HFF-Myc (cell line): ENCODE measurements at regions not wholly inside any gene's neighbourhood (a gene's known extent, or its start where the extent isn't known, plus 50 kb on each side); places are given as distances from the start of the nearest gene placed in this dataset.
"Not testable (repeated sequence)": the region's sequence is repeated elsewhere in the genome, so short reads cannot be mapped to it uniquely, and the experiment has no call there.

Source experiments
- DNase-seq: peaks from one replicate; pipeline ENCODE4 v3.0.0-alpha.2; 2011; ENCODE audit warnings: low read depth; ENCODE audit errors: extremely low read depth
- H3K4me3 ChIP-seq: replicated peaks from 2 replicates; pipeline ENCODE4 v1.5.1; 2011; ENCODE audit warnings: low read depth, mild to moderate bottlenecking, control low read depth, low read length
- CTCF ChIP-seq: IDR thresholded peaks from 2 replicates; pipeline ENCODE4 v1.5.1; 2012; ENCODE audit warnings: mild to moderate bottlenecking, low read depth, low read length, control low read depth; ENCODE audit errors: missing control alignments

- TF ChIP-seq CTCF, result no peak
- DNase-seq, result no peak
- no peak overlapping the region for H3K4me3 ChIP-seq
Measured at GRCh38 chr10:23914641-23915040, 294.3 kb upstream of the KIAA1217 start.

- H3K4me3 ChIP-seq, result no peak overlapping the region
- no peak for TF ChIP-seq CTCF
- DNase-seq, result no peak
Measured at GRCh38 chr10:23917251-23917840, 291.6 kb upstream of the KIAA1217 start.

GRCh38 chr10:23918090-23918723 is 290.7 kb upstream of the KIAA1217 start:
- TF ChIP-seq CTCF, result no peak
- H3K4me3 ChIP-seq, result no peak overlapping the region
- no peak for DNase-seq

GRCh38 chr10:23918839-23919238 is 290.1 kb upstream of the KIAA1217 start:
- no peak for DNase-seq
- no peak for TF ChIP-seq CTCF
- no peak overlapping the region for H3K4me3 ChIP-seq

GRCh38 chr10:23927576-23928325 is 281.2 kb upstream of the KIAA1217 start:
- TF ChIP-seq CTCF, result no peak
- H3K4me3 ChIP-seq, result no peak overlapping the region
- no peak for DNase-seq

- not testable (repeated sequence) for DNase-seq
Measured at GRCh38 chr10:23934023-23934422, 274.9 kb upstream of the KIAA1217 start.

GRCh38 chr10:23945845-23946244 is 263.1 kb upstream of the KIAA1217 start:
- DNase-seq, result no peak
- H3K4me3 ChIP-seq, result no peak overlapping the region
- no peak for TF ChIP-seq CTCF

More at GRCh38 chr10:23934023-23934422, 274.9 kb upstream of the KIAA1217 start:
- H3K4me3 ChIP-seq, result not testable (repeated sequence)
